ENCODE measurements at regions not wholly inside any gene's neighbourhood (a gene's known extent, or its start where the extent isn't known, plus 50 kb on each side); places are given as distances from the start of the nearest gene placed in this dataset.

DNA sequence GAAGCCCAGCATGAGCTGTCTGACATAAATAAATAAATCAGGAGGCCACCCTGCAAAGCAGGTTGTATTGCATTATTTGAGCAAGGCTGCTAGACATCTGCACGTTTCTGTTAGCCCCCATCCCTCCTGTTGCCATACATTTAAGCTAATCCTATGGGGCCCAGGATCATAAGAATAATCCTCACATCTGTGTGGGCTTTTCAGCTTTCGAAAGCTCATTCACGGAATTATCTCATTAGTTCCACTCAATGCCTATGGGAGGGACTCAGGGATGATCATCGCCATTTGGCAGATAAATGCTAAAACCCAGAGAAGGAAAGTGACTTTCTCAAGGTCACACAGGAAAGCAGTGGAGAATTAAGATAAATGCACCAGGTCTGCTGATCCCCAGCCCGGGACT lies 123.4 kb downstream of the TLE3 start:
- no CpG with 5 or more reads among the region's 5 CpGs for WGBS (ENCODE audit: insufficient coverage, low lambda C conversion rate)
- DNase-seq, result no peak

GRCh38 chr15:69976366-69976994 lies 121.2 kb downstream of the TLE3 start:
- H3K27me3 ChIP-seq (ENCODE audit: control insufficient read depth, insufficient read depth, low read length), result peaks cover 11% of the 10 kb centered on the region
- DNase-seq, result peak in 1 of 2 donors; percentile 41
- no peaks in the 10 kb centered on the region for H3K9me3 ChIP-seq (ENCODE audit: control insufficient read depth, low read depth, low read length)
- H3K4me3 ChIP-seq (ENCODE audit: low read length), result no peak overlapping the region
- no peaks in the 10 kb centered on the region for H3K36me3 ChIP-seq (ENCODE audit: control insufficient read depth, insufficient read depth, low read length)
- WGBS (ENCODE audit: insufficient coverage, low lambda C conversion rate), result no CpG with 5 or more reads among the region's 7 CpGs
- H3K27ac ChIP-seq (ENCODE audit: low read length), result no peak overlapping the region
- no peaks in the 10 kb centered on the region for H3K4me1 ChIP-seq (ENCODE audit: control insufficient read depth, insufficient read depth, low read length)

More for the DNA sequence above, 123.4 kb downstream of the TLE3 start:
- no peaks in the 10 kb centered on the region for H3K36me3 ChIP-seq (ENCODE audit: control insufficient read depth, insufficient read depth, low read length)
- H3K4me3 ChIP-seq (ENCODE audit: low read length), result no peak overlapping the region
- H3K9me3 ChIP-seq (ENCODE audit: control insufficient read depth, low read depth, low read length), result no peaks in the 10 kb centered on the region
- no peaks in the 10 kb centered on the region for H3K4me1 ChIP-seq (ENCODE audit: control insufficient read depth, insufficient read depth, low read length)
- peaks cover 16% of the 10 kb centered on the region for H3K27me3 ChIP-seq (ENCODE audit: control insufficient read depth, insufficient read depth, low read length)
- H3K27ac ChIP-seq (ENCODE audit: low read length), result no peak overlapping the region

- DNase-seq, result no peak
- no peaks in the 10 kb centered on the region for H3K4me1 ChIP-seq (ENCODE audit: control insufficient read depth, insufficient read depth, low read length)
- no CpG with 5 or more reads among the region's 7 CpGs for WGBS (ENCODE audit: insufficient coverage, low lambda C conversion rate)
- H3K27me3 ChIP-seq (ENCODE audit: control insufficient read depth, insufficient read depth, low read length), result peaks cover 20% of the 10 kb centered on the region
- H3K36me3 ChIP-seq (ENCODE audit: control insufficient read depth, insufficient read depth, low read length), result no peaks in the 10 kb centered on the region
- H3K9me3 ChIP-seq (ENCODE audit: control insufficient read depth, low read depth, low read length), result no peaks in the 10 kb centered on the region
- no peak overlapping the region for H3K27ac ChIP-seq (ENCODE audit: low read length)
- H3K4me3 ChIP-seq (ENCODE audit: low read length), result no peak overlapping the region
Observed at GRCh38 chr15:69978603-69979002, 119.1 kb downstream of the TLE3 start.

- Histone ChIP-seq H3K27me3 (ENCODE audit: control insufficient read depth, insufficient read depth, low read length) (peaks cover 25% of the 10 kb centered on the region), H3K9me3 (ENCODE audit: control insufficient read depth, low read depth, low read length) (no peaks in the 10 kb centered on the region), H3K4me1 (ENCODE audit: control insufficient read depth, insufficient read depth, low read length) (no peaks in the 10 kb centered on the region), H3K4me3 (ENCODE audit: low read length) (no peak overlapping the region), H3K36me3 (ENCODE audit: control insufficient read depth, insufficient read depth, low read length) (no peaks in the 10 kb centered on the region), H3K27ac (ENCODE audit: low read length) (no peak overlapping the region)
- no peak for DNase-seq
- no CpG with 5 or more reads among the region's 5 CpGs for WGBS (ENCODE audit: insufficient coverage, low lambda C conversion rate)
Observed at GRCh38 chr15:69979262-69979661, 118.5 kb downstream of the TLE3 start.

DNA sequence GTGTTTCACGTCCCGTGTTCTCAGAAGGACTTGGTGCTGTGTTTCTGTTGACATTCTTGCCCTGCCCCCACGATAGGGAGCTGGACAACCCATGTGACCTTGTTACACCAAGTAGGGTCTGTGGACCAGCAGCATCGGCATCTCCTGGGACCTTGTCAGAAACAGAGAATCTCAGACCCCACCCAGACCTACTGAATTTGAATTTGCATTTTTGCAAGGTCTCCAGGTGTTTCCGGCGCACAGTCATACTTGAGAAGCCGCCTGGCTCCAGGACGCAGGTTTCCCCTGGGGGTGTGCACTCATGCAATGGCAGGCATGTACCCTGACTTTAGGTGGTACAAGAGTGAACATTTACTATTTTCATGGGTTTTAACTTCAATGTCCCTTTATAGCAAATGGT lies 117.9 kb downstream of the TLE3 start:
- no peak for DNase-seq
- H3K9me3 ChIP-seq (ENCODE audit: control insufficient read depth, low read depth, low read length), result no peaks in the 10 kb centered on the region
- H3K4me3 ChIP-seq (ENCODE audit: low read length), result no peak overlapping the region
- no peak overlapping the region for H3K27ac ChIP-seq (ENCODE audit: low read length)
- WGBS (ENCODE audit: insufficient coverage, low lambda C conversion rate), result 75% methylated on average over 2 of the region's 8 CpGs
- no peaks in the 10 kb centered on the region for H3K36me3 ChIP-seq (ENCODE audit: control insufficient read depth, insufficient read depth, low read length)
- no peaks in the 10 kb centered on the region for H3K4me1 ChIP-seq (ENCODE audit: control insufficient read depth, insufficient read depth, low read length)
- H3K27me3 ChIP-seq (ENCODE audit: control insufficient read depth, insufficient read depth, low read length), result peaks cover 25% of the 10 kb centered on the region

- Histone ChIP-seq H3K27me3 (ENCODE audit: control insufficient read depth, insufficient read depth, low read length) (peaks cover 25% of the 10 kb centered on the region), H3K27ac (ENCODE audit: low read length) (no peak overlapping the region), H3K4me1 (ENCODE audit: control insufficient read depth, insufficient read depth, low read length) (no peaks in the 10 kb centered on the region), H3K36me3 (ENCODE audit: control insufficient read depth, insufficient read depth, low read length) (no peaks in the 10 kb centered on the region), H3K9me3 (ENCODE audit: control insufficient read depth, low read depth, low read length) (no peaks in the 10 kb centered on the region), H3K4me3 (ENCODE audit: low read length) (no peak overlapping the region)
- DNase-seq, result peak; percentile 36 to 47
- 0% methylated on average over 1 of the region's 7 CpGs for WGBS (ENCODE audit: insufficient coverage, low lambda C conversion rate)
Observed at GRCh38 chr15:69980341-69981059, 117.2 kb downstream of the TLE3 start.

- no peak overlapping the region for H3K4me3 ChIP-seq (ENCODE audit: low read length)
- no peaks in the 10 kb centered on the region for H3K36me3 ChIP-seq (ENCODE audit: control insufficient read depth, insufficient read depth, low read length)
- H3K4me1 ChIP-seq (ENCODE audit: control insufficient read depth, insufficient read depth, low read length), result no peaks in the 10 kb centered on the region
- no peak for DNase-seq
- H3K9me3 ChIP-seq (ENCODE audit: control insufficient read depth, low read depth, low read length), result no peaks in the 10 kb centered on the region
- no CpG with 5 or more reads among the region's 2 CpGs for WGBS (ENCODE audit: insufficient coverage, low lambda C conversion rate)
- peaks cover 31% of the 10 kb centered on the region for H3K27me3 ChIP-seq (ENCODE audit: control insufficient read depth, insufficient read depth, low read length)
- H3K27ac ChIP-seq (ENCODE audit: low read length), result no peak overlapping the region
Observed at GRCh38 chr15:69982037-69982436, 115.7 kb downstream of the TLE3 start.

GRCh38 chr15:69983696-69984265 lies 113.9 kb downstream of the TLE3 start:
- H3K27me3 ChIP-seq (ENCODE audit: control insufficient read depth, insufficient read depth, low read length), result peaks cover 28% of the 10 kb centered on the region
- H3K9me3 ChIP-seq (ENCODE audit: control insufficient read depth, low read depth, low read length), result no peaks in the 10 kb centered on the region
- DNase-seq, result no peak
- H3K27ac ChIP-seq (ENCODE audit: low read length), result no peak overlapping the region
- no peaks in the 10 kb centered on the region for H3K4me1 ChIP-seq (ENCODE audit: control insufficient read depth, insufficient read depth, low read length)
- no peak overlapping the region for H3K4me3 ChIP-seq (ENCODE audit: low read length)
- no peaks in the 10 kb centered on the region for H3K36me3 ChIP-seq (ENCODE audit: control insufficient read depth, insufficient read depth, low read length)
- WGBS (ENCODE audit: insufficient coverage, low lambda C conversion rate), result 76% methylated on average over 2 of the region's 7 CpGs

DNA sequence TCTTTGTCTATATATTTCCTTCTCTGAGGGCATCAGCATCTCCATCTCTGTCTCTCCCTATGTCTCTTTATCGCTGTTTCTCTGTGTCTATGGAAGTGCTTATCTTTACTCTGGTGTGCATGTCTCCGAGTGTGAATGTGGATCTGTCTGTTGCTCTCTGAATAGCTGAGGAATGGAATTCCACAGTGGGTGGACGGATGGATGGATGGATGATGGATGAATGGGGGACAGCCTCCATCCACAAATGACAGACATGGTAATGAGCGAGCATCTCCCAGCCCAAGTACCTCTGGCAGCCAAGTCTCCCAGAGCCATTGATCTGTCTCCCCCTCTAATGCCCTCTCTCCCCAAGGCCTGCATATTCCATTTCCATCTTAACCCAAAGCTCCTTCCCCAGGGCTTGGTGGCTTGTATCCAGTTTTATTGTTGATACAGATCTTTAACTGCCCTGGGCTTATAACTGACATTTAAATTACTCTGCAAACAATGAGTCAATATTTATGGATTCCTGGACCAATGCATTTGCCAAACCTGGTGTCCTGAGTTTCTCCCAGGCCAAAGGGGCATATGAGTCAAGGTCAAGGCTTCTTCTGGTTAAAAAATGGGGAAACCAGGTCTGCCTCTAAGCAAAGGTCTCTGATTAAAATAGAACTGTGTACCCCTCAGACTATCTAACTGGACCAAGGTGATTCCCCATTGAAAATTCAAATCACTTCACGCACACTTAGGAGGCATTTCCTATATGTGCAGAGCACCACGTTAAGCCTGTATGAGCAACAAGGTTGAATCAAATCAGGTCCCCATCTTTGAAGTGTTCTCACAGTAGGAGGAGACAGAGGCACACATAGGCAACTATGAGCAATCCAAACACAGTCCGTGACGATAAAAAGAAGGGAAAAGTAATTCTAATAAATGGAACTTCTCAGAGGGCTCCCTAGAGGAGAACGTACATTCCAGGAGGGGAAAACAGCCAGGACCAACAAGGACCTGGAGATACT lies 109.9 kb downstream of the TLE3 start:
- no peaks in the 10 kb centered on the region for H3K4me1 ChIP-seq (ENCODE audit: control insufficient read depth, insufficient read depth, low read length)
- H3K36me3 ChIP-seq (ENCODE audit: control insufficient read depth, insufficient read depth, low read length), result no peaks in the 10 kb centered on the region
- no peaks in the 10 kb centered on the region for H3K9me3 ChIP-seq (ENCODE audit: control insufficient read depth, low read depth, low read length)
- DNase-seq, result no peak
- no CpG with 5 or more reads among the region's 9 CpGs for WGBS (ENCODE audit: insufficient coverage, low lambda C conversion rate)
- H3K27ac ChIP-seq (ENCODE audit: low read length), result no peak overlapping the region
- peaks cover 20% of the 10 kb centered on the region for H3K27me3 ChIP-seq (ENCODE audit: control insufficient read depth, insufficient read depth, low read length)
- no peak overlapping the region for H3K4me3 ChIP-seq (ENCODE audit: low read length)
